Brain microvascular endothelial cell (primary cell): ENCODE measurements at regions not wholly inside any gene's neighbourhood (a gene's known extent, or its start where the extent isn't known, plus 50 kb on each side); places are given as distances from the start of the nearest gene placed in this dataset.

Experiments used
- DNase-seq: peaks from one replicate; pipeline ENCODE4 v3.0.0-alpha.2; 2020
- H3K27ac ChIP-seq: fragments of 250-450 bp; sonication (Bioruptor Pico); 2 replicates; pipeline ENCODE4 v1.5.1; 2020; ENCODE audit warnings: mild to moderate bottlenecking, moderate library complexity
- H3K27me3 ChIP-seq: fragments of 250-450 bp; sonication (Bioruptor Pico); replicated peaks from 2 replicates; pipeline ENCODE4 v1.5.1; 2020; ENCODE audit warnings: mild to moderate bottlenecking
- H3K36me3 ChIP-seq: fragments of 250-450 bp; sonication (Bioruptor Pico); replicated peaks from 2 replicates; pipeline ENCODE4 v1.5.1; 2020; ENCODE audit warnings: mild to moderate bottlenecking
- H3K4me3 ChIP-seq: 2 replicates; pipeline ENCODE4 v1.5.1; 2011; ENCODE audit warnings: low read depth, mild to moderate bottlenecking, control low read depth, low read length, moderate library complexity
- CTCF ChIP-seq: IDR thresholded peaks from 2 replicates; pipeline ENCODE4 v1.5.1; 2011; ENCODE audit warnings: low read depth, mild to moderate bottlenecking, moderate library complexity, low read length, control low read depth, inconsistent platforms; ENCODE audit errors: missing control alignments
- in situ Hi-C: cut with HindIII; loops from 2 replicates; pipeline ENCODE4 v1.10.0; 2017; ENCODE audit warnings: low sequenced_read_pairs, low pct_ligation_motif_present

DNA sequence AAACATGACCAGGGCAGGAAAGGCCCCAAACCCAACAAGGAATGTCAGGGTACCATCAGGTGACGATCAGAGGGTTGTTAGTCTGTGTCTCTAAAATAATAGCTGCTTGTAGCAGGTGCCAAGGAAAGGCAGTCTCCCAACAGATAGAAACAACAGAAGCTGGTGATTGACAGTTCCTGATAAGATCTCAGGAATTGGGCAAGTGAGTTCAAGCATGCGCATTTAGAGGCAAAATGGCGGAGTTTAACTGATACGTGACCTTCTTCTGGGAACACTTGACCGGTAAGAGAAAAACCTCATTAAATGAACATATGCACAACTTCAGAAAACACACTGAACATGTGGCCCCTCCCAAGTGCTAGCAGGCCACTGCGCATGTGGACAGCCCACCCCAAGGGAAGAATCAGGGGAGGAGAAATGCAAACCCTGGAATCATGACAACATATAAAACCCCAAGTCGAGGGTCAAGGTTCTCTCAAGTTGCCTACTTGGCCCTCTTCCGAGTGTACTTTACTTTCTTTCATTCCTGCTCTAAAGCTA, 664.9 kb downstream of the KCNJ3 start:
- Histone ChIP-seq H3K27ac (no peak overlapping the region), H3K36me3 (no peaks in the 10 kb centered on the region), H3K4me3 (no peak overlapping the region), H3K27me3 (no peaks in the 10 kb centered on the region)
- no peak for DNase-seq
- TF ChIP-seq CTCF: no peak
- in situ Hi-C loops: no loop called here

DNA sequence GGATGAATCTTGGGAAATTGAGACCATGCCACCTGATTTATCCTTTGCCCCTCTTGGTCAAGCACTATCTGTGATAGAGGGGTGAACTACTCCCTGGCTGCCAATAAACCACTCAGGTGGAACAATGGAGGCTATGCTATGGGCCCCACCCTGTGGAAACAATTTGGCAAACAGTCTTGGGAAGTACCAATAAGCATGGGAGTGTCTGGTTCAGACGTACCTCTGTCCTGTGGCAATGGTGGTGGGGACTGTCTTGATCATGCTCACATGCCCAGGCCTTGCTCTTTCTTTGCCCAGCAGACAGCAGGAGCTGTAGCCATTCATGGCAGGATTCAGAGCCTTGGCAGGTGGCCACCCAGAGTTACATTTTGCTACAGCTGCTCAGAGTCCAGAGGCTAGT, 658.7 kb downstream of the KCNJ3 start:
- Histone ChIP-seq H3K4me3 (no peak overlapping the region), H3K27ac (no peak overlapping the region), H3K27me3 (no peaks in the 10 kb centered on the region), H3K36me3 (no peaks in the 10 kb centered on the region)
- in situ Hi-C loops: no loop called here
- no peak for TF ChIP-seq CTCF
- no peak for DNase-seq

- no peak overlapping the region for H3K4me3 ChIP-seq
- no peaks in the 10 kb centered on the region for H3K36me3 ChIP-seq
- DNase-seq: no peak
- H3K27me3 ChIP-seq: no peaks in the 10 kb centered on the region
- TF ChIP-seq CTCF: no peak
- in situ Hi-C loops: no loop called here
- no peak overlapping the region for H3K27ac ChIP-seq
Measured at GRCh38 chr2:155356250-155356649, 657.8 kb downstream of the KCNJ3 start.

GRCh38 chr2:155350783-155351580, 652.5 kb downstream of the KCNJ3 start:
- DNase-seq: no peak
- in situ Hi-C loops: no loop called here

DNA sequence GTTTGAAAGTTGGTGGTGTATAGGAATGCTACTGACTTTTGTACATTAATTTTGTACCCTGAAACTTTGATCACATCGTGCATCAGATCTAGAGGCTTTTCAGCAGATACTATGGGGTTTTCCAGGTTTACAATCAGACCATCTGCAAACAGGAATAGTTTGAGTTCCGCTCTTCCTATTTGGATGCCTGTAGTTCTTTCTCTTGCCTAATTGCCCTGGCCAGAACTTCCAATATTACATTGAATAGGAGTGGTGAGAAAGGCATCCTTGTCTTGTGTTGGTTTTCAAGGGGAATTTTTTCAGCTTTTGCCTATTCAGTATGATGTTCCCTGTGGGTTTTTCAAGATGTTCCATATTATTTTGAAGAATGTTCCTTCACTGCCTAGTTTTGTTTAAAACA, 633.5 kb downstream of the KCNJ3 start:
- Histone ChIP-seq H3K27me3 (no peaks in the 10 kb centered on the region), H3K27ac (no peak overlapping the region), H3K36me3 (no peaks in the 10 kb centered on the region), H3K4me3 (no peak overlapping the region)
- in situ Hi-C loops: no loop called here
- DNase-seq: no peak
- no peak for TF ChIP-seq CTCF

More at GRCh38 chr2:155350783-155351580, 652.5 kb downstream of the KCNJ3 start:
- no peak for TF ChIP-seq CTCF
- Histone ChIP-seq H3K36me3 (no peaks in the 10 kb centered on the region), H3K4me3 (no peak overlapping the region), H3K27ac (no peak overlapping the region), H3K27me3 (no peaks in the 10 kb centered on the region)
